Panc1 (cell line): ENCODE measurements at regions not wholly inside any gene's neighbourhood (a gene's known extent, or its start where the extent isn't known, plus 50 kb on each side); places are given as distances from the start of the nearest gene placed in this dataset.

Source experiments
- ATAC-seq: fragments of 200-7000 bp; cut with Tn5 transposase; 2 replicates; pipeline ENCODE4 v1.9.1; 2020; ENCODE audit warnings: mild to moderate bottlenecking, moderate library complexity
- BruUV-seq: library from RNA; stranded (reverse); fragments of 400-500 nt; replicated peaks from 2 replicates; lab custom pipeline; 2021; lab: Mats Ljungman, UMichigan
- CTCF ChIA-PET: fragments of 300-600 bp; sonication (Branson Sonifier 250); formaldehyde crosslinking; loops from one replicate; lab custom pipeline; 2022; ENCODE audit warnings: antibody characterized with exemption; lab: Charles Lee
- POLR2A ChIA-PET: fragments of 300-600 bp; sonication (Branson Sonifier 250); formaldehyde crosslinking; loops from one replicate; lab custom pipeline; 2022; ENCODE audit warnings: antibody characterized with exemption; lab: Charles Lee
- DNase-seq: peaks from one replicate; pipeline ENCODE4 v3.0.0-alpha.2; 2010; ENCODE audit warnings: low read depth, low spot score
- H3K27ac ChIP-seq: 2 replicates; pipeline ENCODE4 v1.5.1; 2011; ENCODE audit warnings: mild to moderate bottlenecking, low read length, inconsistent platforms
- H3K27me3 ChIP-seq: fragments of 200-500 bp; sonication (Bioruptor generic); 2 replicates; pipeline ENCODE4 v1.6.0; 2014; ENCODE audit warnings: low read length, inconsistent platforms; ENCODE audit not compliant: control insufficient read depth, insufficient read depth
- H3K36me3 ChIP-seq: fragments of 200-500 bp; sonication (Bioruptor generic); 2 replicates; pipeline ENCODE4 v1.5.1; 2014; ENCODE audit warnings: inconsistent platforms, mild to moderate bottlenecking, low read length, moderate library complexity; ENCODE audit not compliant: control insufficient read depth, insufficient read depth
- H3K4me1 ChIP-seq: 2 replicates; pipeline ENCODE4 v1.5.1; 2011; ENCODE audit warnings: inconsistent platforms, mild to moderate bottlenecking, low read length, moderate library complexity; ENCODE audit not compliant: control insufficient read depth, insufficient read depth
- H3K4me3 ChIP-seq, 2 experiments: 2 replicates each; pipeline ENCODE4 v1.5.1; 2011 to 2012; ENCODE audit warnings: low read depth in 2 of 2, low read length in 2 of 2, mild to moderate bottlenecking in 2 of 2, inconsistent platforms in 1 of 2, moderate library complexity in 1 of 2
- H3K9me3 ChIP-seq: fragments of 200-500 bp; sonication (Bioruptor generic); 2 replicates; pipeline ENCODE4 v1.5.1; 2014; ENCODE audit warnings: low read depth, mild to moderate bottlenecking, inconsistent platforms, low read length, moderate library complexity; ENCODE audit not compliant: control insufficient read depth, insufficient read depth
- POLR2AphosphoS5 ChIP-seq: IDR thresholded peaks from 2 replicates; pipeline ENCODE4 v1.6.1; 2012; ENCODE audit warnings: mild to moderate bottlenecking, low read depth, low read length, moderate library complexity
- SIN3A ChIP-seq: IDR thresholded peaks from 2 replicates; pipeline ENCODE4 v1.6.1; 2012; ENCODE audit warnings: low read depth, mild to moderate bottlenecking, low read length, moderate library complexity, borderline replicate concordance; ENCODE audit not compliant: insufficient read depth
- TCF7L2 ChIP-seq: IDR thresholded peaks from 2 replicates; pipeline ENCODE4 v1.6.1; 2011; ENCODE audit warnings: mild to moderate bottlenecking, low read depth, low read length, inconsistent platforms
- in situ Hi-C: cut with HindIII; loops from 2 replicates; pipeline ENCODE4 v1.10.0; 2016; ENCODE audit warnings: low sequenced_read_pairs, low pct_unique_long_range_greater_than_20kb
- intact Hi-C: fragments of 100-400 bp; cut with micrococcal nuclease; formaldehyde crosslinking; loops from one replicate; pipeline ENCODE4 v1.10.0; 2022; ENCODE audit not compliant: unreplicated experiment
- TF ChIP-seq, protein P1 (sequence below), 2 experiments: IDR thresholded peaks; 2 replicates each; pipeline ENCODE4 v1.6.1; 2011 to 2012; ENCODE audit warnings: low read depth in 2 of 2, control low read depth in 1 of 2, low read length in 1 of 2, mild to moderate bottlenecking in 1 of 2, moderate library complexity in 1 of 2; ENCODE audit not compliant: insufficient read depth in 1 of 2
- TF ChIP-seq, protein P2 (sequence below): fragments of 450-650 bp; IDR thresholded peaks from 2 replicates; pipeline ENCODE4 v1.5.1; 2017; ENCODE audit warnings: mild to moderate bottlenecking

DNA sequence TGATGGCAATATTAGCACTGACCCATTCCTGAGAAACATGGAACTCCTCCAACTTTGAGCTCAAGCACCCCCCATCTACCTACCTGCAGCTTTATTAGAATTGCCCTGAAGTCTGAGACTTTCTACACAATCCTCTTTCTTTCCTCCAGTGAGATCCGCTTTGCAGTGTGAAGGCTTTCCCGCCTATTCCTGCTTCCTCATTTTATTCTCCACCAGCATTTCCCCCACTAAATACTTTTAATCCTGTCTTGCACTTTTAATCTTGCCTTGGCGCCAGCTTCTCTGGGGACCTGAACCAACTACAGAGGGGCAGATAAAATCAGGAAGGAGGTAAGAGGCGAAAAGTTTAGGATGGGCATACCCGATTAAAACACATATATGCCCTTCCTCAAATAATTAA lies 178.1 kb upstream of the PRDM1 start:
- Histone ChIP-seq H3K27ac (no peak overlapping the region), H3K27me3 (no peaks in the 10 kb centered on the region), H3K9me3 (no peaks in the 10 kb centered on the region), H3K4me3 (no peak overlapping the region), H3K4me1 (no peaks in the 10 kb centered on the region), H3K36me3 (no peaks in the 10 kb centered on the region)
- intact Hi-C loops = no loop called here
- no TSS peak for BruUV-seq
- TF ChIP-seq, protein P1, sequence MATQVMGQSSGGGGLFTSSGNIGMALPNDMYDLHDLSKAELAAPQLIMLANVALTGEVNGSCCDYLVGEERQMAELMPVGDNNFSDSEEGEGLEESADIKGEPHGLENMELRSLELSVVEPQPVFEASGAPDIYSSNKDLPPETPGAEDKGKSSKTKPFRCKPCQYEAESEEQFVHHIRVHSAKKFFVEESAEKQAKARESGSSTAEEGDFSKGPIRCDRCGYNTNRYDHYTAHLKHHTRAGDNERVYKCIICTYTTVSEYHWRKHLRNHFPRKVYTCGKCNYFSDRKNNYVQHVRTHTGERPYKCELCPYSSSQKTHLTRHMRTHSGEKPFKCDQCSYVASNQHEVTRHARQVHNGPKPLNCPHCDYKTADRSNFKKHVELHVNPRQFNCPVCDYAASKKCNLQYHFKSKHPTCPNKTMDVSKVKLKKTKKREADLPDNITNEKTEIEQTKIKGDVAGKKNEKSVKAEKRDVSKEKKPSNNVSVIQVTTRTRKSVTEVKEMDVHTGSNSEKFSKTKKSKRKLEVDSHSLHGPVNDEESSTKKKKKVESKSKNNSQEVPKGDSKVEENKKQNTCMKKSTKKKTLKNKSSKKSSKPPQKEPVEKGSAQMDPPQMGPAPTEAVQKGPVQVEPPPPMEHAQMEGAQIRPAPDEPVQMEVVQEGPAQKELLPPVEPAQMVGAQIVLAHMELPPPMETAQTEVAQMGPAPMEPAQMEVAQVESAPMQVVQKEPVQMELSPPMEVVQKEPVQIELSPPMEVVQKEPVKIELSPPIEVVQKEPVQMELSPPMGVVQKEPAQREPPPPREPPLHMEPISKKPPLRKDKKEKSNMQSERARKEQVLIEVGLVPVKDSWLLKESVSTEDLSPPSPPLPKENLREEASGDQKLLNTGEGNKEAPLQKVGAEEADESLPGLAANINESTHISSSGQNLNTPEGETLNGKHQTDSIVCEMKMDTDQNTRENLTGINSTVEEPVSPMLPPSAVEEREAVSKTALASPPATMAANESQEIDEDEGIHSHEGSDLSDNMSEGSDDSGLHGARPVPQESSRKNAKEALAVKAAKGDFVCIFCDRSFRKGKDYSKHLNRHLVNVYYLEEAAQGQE (IDR thresholded peaks at IDR 0.05; ENCODE audit: insufficient read depth in 1 of 2, low read depth in 2 of 2, low read length in 1 of 2) = no peak
- no peak for TF ChIP-seq TCF7L2
- no peak for TF ChIP-seq SIN3A
- TF ChIP-seq POLR2AphosphoS5 = no peak
- TF ChIP-seq, protein P2, sequence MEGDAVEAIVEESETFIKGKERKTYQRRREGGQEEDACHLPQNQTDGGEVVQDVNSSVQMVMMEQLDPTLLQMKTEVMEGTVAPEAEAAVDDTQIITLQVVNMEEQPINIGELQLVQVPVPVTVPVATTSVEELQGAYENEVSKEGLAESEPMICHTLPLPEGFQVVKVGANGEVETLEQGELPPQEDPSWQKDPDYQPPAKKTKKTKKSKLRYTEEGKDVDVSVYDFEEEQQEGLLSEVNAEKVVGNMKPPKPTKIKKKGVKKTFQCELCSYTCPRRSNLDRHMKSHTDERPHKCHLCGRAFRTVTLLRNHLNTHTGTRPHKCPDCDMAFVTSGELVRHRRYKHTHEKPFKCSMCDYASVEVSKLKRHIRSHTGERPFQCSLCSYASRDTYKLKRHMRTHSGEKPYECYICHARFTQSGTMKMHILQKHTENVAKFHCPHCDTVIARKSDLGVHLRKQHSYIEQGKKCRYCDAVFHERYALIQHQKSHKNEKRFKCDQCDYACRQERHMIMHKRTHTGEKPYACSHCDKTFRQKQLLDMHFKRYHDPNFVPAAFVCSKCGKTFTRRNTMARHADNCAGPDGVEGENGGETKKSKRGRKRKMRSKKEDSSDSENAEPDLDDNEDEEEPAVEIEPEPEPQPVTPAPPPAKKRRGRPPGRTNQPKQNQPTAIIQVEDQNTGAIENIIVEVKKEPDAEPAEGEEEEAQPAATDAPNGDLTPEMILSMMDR = no peak
- in situ Hi-C loops = no loop called here
- no peak for DNase-seq
- ATAC-seq = no peak
- CTCF ChIA-PET = no interaction called here
- POLR2A ChIA-PET = interaction anchor here (0.7 kb wide), 1 partner anchor 114 kb away, joined by 3 read pairs; no protein-coding TSS in a partner anchor

DNA sequence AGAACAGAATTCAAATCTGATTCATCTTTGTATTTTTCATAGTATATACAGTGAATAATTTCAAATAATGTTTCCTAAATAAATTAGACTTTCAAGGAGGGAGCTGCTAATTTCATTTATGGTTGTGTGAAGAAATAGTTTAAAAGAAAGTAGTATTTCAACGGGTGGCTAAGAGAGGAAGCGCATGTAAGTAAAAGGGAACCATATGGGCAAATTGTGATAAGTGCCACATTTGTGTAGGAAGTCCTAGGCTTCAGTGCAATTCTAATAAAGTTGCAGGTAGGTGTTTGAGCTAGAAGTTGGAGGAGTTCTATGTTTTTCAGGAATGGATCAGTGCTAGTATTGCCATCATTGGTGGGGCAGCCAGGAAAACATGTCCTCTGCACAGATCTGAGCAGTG lies 178.8 kb upstream of the PRDM1 start:
- ChIA-PET CTCF (no interaction called here), POLR2A (no interaction called here)
- Histone ChIP-seq H3K27ac (no peak overlapping the region), H3K4me1 (no peaks in the 10 kb centered on the region), H3K27me3 (no peaks in the 10 kb centered on the region), H3K9me3 (no peaks in the 10 kb centered on the region), H3K4me3 (no peak overlapping the region), H3K36me3 (no peaks in the 10 kb centered on the region)
- TF ChIP-seq, protein P1 (IDR thresholded peaks at IDR 0.05; ENCODE audit: insufficient read depth in 1 of 2, low read depth in 2 of 2, low read length in 1 of 2) = no peak
- TF ChIP-seq, protein P2 = no peak
- TF ChIP-seq SIN3A = no peak
- no peak for TF ChIP-seq POLR2AphosphoS5
- no peak for TF ChIP-seq TCF7L2
- in situ Hi-C loops (no loop called here), intact Hi-C loops (no loop called here)
- DNase-seq (no peak), ATAC-seq (no peak)
- no TSS peak for BruUV-seq
